Hematopoietic multipotent progenitor cell treated with erythropoietin and hydrocortisone succinate and interleukin-3 and kit ligand, for 6 days (in vitro differentiated cells): ENCODE measurements at regions not wholly inside any gene's neighbourhood (a gene's known extent, or its start where the extent isn't known, plus 50 kb on each side); places are given as distances from the start of the nearest gene placed in this dataset.

Source experiments
- DNase-seq: peaks from one replicate; pipeline ENCODE4 v3.0.0-alpha.2; 2015

- no peak for DNase-seq
Observed at GRCh38 chr2:173831312-173832229, 133.6 kb downstream of the SP3 start.

- DNase-seq = no peak
Observed at GRCh38 chr2:173834141-173834540, 131.0 kb downstream of the SP3 start.

- no peak for DNase-seq
Observed at GRCh38 chr2:173835726-173836125, 129.4 kb downstream of the SP3 start.

GRCh38 chr2:173841110-173841509, 124.1 kb downstream of the SP3 start:
- DNase-seq = no peak

GRCh38 chr2:173843526-173843925, 121.6 kb downstream of the SP3 start:
- no peak for DNase-seq

- no peak for DNase-seq
Observed at GRCh38 chr2:173851141-173851641, 114.0 kb downstream of the SP3 start.

GRCh38 chr2:173854141-173854540, 111.0 kb downstream of the SP3 start:
- DNase-seq = no peak

- DNase-seq = no peak
Observed at GRCh38 chr2:173854840-173855239, 110.3 kb downstream of the SP3 start.

- no peak for DNase-seq
Observed at GRCh38 chr2:173855661-173856060, 109.5 kb downstream of the SP3 start.
